Coronary artery (tissue), 2 donors: ENCODE measurements at regions not wholly inside any gene's neighbourhood (a gene's known extent, or its start where the extent isn't known, plus 50 kb on each side); places are given as distances from the start of the nearest gene placed in this dataset.

Experiments used
- DNase-seq: peaks from one replicate; pipeline ENCODE4 v3.0.0-alpha.2; 2017; ENCODE audit warnings: low spot score
- H3K27ac ChIP-seq, 2 donors: fragments of 200-600 bp; sonication (generic); one replicate each; pipeline ENCODE4 v1.5.1; 2016 to 2019
- H3K4me3 ChIP-seq: fragments of 200-600 bp; sonication (generic); 2 replicates; pipeline ENCODE4 v1.5.1; 2016; ENCODE audit warnings: mild to moderate bottlenecking, moderate library complexity
- TF ChIP-seq, protein P1 (sequence below): fragments of 200-600 bp; sonication (generic); IDR thresholded peaks from one replicate; pipeline ENCODE4 v1.5.1; 2019; ENCODE audit warnings: antibody characterized with exemption

DNA sequence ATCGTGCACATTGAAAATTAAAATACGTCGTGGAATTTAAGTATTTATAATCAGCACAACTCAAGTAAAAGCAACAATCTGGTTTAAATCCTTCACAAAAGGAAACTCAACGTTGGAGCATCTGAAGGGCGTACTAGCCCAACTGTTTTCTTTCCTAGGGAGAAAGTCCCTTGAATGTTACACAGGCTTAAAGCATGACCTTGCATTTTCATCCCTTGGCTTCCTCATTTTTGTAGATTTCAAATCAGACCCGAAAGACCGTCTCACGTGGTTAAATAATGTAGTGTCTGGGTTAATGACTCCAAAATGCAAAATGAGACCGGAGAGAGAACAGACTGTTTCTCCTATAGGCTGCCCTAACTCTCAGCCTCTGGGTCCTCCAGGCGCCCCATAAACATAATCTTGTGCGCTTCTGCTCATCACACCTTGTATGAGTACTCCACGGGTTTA lies 249.2 kb upstream of the RREB1 start:
- Histone ChIP-seq H3K27ac (no peak overlapping the region), H3K4me3 (no peak overlapping the region)
- DNase-seq, result no peak
- TF ChIP-seq, protein P1, sequence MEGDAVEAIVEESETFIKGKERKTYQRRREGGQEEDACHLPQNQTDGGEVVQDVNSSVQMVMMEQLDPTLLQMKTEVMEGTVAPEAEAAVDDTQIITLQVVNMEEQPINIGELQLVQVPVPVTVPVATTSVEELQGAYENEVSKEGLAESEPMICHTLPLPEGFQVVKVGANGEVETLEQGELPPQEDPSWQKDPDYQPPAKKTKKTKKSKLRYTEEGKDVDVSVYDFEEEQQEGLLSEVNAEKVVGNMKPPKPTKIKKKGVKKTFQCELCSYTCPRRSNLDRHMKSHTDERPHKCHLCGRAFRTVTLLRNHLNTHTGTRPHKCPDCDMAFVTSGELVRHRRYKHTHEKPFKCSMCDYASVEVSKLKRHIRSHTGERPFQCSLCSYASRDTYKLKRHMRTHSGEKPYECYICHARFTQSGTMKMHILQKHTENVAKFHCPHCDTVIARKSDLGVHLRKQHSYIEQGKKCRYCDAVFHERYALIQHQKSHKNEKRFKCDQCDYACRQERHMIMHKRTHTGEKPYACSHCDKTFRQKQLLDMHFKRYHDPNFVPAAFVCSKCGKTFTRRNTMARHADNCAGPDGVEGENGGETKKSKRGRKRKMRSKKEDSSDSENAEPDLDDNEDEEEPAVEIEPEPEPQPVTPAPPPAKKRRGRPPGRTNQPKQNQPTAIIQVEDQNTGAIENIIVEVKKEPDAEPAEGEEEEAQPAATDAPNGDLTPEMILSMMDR, result no peak

DNA sequence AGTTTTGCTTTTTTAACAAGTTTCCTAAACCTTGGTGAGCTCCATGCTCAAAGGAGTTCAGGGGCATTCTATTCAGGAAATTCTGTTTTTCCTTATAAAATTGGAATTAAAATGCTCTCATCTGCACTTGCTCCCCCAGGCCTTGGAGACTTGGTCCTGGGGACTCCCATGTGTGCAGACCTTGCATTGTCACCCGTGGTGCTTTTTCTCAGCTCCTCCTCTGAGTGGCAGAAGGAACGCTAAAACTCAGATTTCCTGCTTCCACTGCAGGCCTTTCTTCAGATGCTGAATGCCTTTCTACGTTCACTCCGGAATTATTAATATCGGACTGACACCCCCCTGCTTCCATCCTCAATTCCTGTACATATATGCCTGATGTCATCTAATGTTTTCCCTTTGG lies 248.7 kb upstream of the RREB1 start:
- no peak overlapping the region for H3K27ac ChIP-seq
- no peak for DNase-seq

DNA sequence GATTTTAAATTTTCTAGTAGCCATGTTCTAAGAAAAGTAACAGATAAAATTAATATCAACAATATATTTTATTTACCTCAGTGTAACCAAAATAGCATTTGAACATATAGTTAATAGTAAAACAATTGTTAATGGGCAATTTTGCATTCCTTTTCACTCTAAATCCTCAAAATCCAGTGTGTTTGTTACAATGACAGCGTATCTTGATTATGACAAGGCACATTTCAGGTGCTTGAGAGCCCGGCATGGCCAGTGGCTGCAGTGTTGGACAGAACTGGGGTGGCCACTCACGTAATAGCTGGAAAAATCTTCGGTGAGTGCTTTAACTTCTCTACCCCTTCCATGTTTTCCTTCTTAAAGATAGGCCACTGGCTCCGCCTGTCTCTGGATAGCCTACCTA lies 248.0 kb upstream of the RREB1 start:
- TF ChIP-seq, protein P1, result no peak
- DNase-seq, result no peak
- no peak overlapping the region for H3K4me3 ChIP-seq
- H3K27ac ChIP-seq, result no peak overlapping the region

More for the DNA sequence above, 248.7 kb upstream of the RREB1 start:
- TF ChIP-seq, protein P1, result no peak
- no peak overlapping the region for H3K4me3 ChIP-seq

DNA sequence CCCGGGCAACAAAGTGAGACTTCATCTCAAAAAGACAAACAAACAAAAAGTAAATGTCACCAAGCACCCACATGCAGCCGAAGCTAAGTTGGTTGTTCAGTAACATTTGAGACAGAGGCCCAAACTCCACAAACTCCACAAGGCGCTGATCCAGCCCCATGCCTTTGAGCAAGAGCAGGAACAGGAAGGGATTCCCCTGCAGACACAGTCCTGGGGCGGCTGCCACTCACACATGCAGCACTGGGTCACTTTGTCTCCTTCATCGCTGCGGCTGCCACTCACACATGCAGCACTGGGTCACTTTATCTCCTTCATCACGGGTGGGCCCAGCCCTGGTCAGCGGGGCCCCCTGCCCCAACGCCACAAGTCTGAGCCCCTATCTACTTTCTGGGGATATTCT lies 246.9 kb upstream of the RREB1 start:
- TF ChIP-seq, protein P1, result no peak
- DNase-seq, result no peak
- Histone ChIP-seq H3K4me3 (no peak overlapping the region), H3K27ac (no peak overlapping the region)

DNA sequence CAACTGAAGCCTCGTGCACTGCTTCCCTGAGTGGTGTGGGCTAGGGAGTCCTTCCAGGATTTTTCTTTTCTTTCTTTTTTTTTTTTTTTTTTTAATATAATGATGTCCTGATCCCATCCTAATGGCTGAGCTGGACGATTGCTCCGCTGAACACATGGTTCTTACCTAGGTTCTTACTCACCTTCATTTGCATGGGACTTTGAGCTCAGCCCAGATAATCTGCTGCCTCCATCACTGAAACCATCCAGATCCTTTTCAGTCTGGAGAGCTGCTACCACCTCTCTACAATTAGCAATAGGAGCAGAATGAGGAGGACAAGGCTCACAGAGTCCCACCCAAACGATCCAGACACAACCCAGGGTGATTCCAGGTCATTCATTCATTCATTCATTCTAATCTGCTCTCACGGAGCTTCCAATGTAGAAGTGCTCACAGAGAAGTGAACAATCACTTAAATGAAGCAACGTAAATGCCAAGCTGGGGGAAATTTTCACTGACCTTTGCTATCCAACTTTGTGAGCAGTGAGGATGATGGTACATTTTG lies 246.3 kb upstream of the RREB1 start:
- TF ChIP-seq, protein P1, result no peak
- no peak overlapping the region for H3K4me3 ChIP-seq
- H3K27ac ChIP-seq, result no peak overlapping the region
- no peak for DNase-seq

DNA sequence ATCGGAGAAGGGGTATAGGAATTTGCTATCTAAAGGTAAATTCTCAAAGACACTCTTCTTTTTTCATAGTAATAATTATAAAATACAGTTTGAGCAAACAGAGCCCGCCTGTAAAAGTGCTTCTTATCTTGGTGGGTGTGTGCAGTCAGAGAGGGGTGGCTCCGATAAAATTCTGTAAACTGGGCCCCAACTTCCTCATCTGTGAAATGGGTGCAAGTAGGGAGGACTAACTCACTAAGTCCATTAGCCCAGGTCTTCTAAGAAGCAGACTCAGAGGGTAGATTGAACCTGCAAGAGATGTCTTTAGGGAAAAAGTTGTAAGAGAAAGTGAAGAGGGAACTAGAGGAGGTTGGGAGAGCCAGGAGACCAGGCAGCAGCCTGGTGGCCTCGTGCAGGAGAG lies 245.8 kb upstream of the RREB1 start:
- no peak overlapping the region for H3K4me3 ChIP-seq
- H3K27ac ChIP-seq, result no peak overlapping the region
- DNase-seq, result no peak
- TF ChIP-seq, protein P1, result no peak

DNA sequence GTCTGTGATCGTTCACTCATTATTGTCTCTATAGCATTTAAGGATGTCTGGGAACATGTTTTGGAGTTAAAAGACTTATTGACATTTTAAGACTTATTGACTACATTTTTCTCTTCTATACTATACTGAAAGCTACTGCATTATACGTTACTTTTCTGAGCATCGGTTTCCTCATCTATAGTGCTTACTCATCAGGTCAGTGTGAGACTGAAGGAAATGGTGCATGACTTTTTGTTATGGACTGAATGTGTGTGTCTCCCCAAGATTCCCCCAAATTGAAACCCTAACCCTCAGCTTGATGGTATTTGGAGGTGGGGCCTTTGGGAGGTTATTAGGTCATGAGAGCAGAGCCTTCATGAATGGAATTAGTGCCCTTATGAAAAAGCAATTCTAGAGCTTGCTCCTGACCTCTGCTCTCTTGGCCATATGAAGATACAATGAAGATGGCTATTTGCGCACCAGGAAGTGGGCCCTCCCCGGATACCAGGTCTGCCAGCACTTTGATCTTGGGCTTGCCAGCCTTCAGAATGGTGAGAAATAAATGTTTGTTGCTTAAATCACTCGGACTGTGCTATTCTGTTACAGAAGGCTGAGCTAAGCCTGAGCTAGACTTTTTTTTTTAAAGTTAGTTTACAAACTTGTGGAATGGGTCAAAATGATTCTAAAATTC lies 243.7 kb upstream of the RREB1 start:
- TF ChIP-seq, protein P1, result no peak
- H3K4me3 ChIP-seq, result no peak overlapping the region
- DNase-seq, result no peak
- H3K27ac ChIP-seq, result no peak overlapping the region
